Right ventricle myocardium superior (tissue), 1 donor: ENCODE measurements at regions not wholly inside any gene's neighbourhood (a gene's known extent, or its start where the extent isn't known, plus 50 kb on each side); places are given as distances from the start of the nearest gene placed in this dataset.

Source experiments
- ATAC-seq: fragments of 200-7000 bp; cut with Tn5 transposase; one replicate; pipeline ENCODE4 v1.9.1; 2020; ENCODE audit warnings: mild to moderate bottlenecking; ENCODE audit not compliant: poor library complexity
- DNase-seq: peaks from one replicate; pipeline ENCODE4 v3.0.0-alpha.2; 2020
- intact Hi-C: fragments of 100-400 bp; cut with DNase I; formaldehyde crosslinking; loops from one replicate; pipeline ENCODE4 v1.11.2; 2022
- donor health status: DM: no; HTN: yes; CAD: no; lungs with severe emphysema.

DNA sequence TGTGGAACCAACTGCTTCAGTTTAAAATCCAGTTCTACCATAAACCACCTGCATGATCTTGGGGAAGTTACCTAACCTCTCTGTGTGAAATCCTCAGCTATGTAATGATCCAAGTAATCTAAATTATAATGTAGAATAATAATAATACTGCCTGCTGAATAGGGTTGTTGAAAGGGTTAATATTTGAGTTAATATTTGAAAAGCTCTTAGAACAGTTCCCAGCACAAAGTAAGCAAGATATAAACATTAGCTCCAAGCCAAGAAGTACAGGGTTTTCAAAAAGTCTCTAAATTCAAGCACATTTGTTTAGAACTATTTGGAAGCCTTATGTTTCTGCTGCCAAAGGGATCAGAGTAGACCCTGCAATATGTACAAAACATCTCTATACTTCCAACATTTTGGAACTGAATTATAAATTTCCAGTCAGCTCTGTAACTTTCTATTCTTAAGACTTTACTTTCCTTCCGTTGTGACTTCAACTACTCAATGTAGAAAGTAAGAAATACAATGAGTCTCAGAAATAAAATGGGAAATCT lies 76.7 kb upstream of the FAM9C start:
- intact Hi-C loops = no loop called here
- ATAC-seq = no peak
- no peak for DNase-seq

DNA sequence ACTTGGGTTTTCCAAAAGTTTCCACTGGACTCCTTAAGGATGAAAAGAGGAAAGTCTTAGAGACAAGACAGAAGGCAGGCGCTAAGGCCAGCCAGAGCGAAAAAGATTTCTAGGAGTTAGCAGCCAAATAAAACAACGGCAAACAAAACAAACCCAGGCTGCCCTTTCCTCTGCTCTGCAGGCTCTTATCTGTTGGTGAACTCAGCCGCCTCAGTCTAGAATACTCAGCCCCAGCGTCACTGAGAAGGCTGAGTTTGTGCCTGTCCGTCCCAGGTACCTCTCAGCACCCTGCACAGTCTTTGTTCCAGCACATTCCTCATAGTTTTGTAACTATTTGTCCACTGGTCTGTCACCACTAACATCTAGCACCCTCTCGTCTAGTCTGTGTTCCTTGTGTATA lies 75.6 kb upstream of the FAM9C start:
- peak; percentile 43 for DNase-seq
- intact Hi-C loops = no loop called here
- peak; percentile 87 for ATAC-seq

GRCh38 chrX:13119386-13119785 lies 75.0 kb upstream of the FAM9C start:
- intact Hi-C loops = no loop called here
- ATAC-seq = no peak
- no peak for DNase-seq

DNA sequence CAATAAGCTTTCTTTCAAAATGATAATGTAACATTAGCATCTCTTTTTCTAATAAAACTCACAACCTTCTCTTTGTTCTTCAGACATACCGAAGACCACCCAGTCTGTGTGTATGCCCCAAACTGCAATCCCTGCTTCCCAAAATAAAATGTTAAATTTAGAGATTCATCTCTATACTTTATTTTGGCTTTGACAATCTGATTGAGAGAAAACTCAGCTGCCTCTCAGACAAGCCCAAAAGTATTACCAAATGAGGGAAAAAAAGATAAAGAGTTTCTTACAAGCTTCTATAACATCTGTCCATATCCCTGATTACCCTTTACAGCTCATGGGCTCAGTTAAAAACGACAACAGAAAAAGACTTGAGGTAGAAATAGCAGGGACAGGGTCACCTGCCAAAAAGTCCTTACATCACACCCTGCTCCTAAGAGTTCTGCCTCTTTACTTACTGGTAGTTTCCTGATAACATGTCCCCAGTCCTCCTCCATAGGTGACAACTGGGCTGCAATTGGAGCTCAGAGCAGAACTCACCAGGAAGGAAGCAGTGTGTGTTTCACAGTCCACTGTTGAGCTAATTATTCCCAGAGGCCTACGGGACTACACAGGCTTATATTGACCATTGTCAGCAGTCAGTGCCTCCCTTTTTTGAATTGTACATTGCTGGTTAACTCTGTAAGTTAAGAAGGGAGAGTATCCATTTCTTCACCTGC lies 70.9 kb upstream of the FAM9C start:
- DNase-seq = no peak
- intact Hi-C loops = no loop called here
- peak; percentile 70 for ATAC-seq

- DNase-seq = no peak
- intact Hi-C loops = no loop called here
- no peak for ATAC-seq
Measured at GRCh38 chrX:13112499-13112898, 68.1 kb upstream of the FAM9C start.

DNA sequence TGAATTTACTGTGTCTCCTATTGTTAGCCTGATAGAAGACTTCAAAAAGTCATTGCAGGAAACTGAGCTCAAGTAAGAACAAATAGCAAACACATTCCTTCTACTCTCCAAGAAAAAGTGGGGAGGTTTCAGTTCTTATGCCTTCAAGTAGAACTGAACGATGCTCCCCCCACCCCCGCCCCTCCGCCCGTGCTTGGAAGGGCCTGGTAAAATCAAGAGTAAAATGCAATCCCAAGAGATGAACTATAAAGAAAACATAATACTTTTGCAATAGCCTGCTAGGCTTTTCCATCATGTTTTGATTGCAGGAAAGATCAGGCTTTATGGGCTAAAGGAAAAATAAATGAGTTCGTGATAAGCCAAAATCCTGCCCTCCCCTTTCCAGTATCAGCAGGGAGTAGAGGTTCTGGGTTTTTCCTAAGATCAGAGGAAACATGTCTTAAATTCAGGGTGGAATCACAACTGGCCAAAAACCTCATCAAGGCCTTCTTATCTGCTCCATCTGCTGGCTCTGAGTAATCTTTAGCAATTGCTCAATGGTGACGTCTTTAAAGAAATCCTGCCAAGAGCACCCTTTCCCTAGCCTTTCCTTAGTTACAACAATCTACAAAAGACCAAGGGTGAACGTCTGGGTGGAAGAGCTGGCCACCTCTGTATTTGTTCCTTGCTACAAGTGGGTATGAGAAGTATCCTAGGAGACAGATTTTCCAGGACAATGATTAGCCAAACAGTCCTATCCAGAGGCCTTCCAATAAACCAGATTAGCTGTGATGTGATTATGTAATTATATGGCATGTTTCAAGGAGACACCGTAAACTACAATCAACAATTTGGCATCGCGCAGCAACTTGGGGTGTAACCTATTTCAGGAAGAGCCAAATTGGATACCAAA lies 66.3 kb upstream of the FAM9C start:
- ATAC-seq (peak; percentile 90), DNase-seq (peak; percentile 51)
- intact Hi-C loops = no loop called here

GRCh38 chrX:13109817-13110216 lies 65.4 kb upstream of the FAM9C start:
- intact Hi-C loops = no loop called here
- ATAC-seq (no peak), DNase-seq (no peak)

DNA sequence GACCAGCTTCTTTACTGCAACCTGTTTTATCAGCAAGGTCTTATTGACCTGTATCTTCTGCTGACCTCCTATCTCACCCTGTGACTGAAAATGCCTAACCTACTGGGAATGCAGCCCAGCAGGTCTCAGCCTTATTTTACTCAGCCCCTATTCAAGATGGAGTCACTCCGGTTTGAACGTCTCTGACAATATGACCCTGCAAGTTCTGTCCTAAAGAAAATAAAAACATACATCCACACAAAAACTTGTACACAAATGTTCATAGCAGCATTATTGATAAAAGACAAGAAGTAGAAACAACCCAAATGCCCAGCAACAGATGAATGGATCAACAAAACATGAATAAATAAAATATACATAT lies 59.5 kb upstream of the FAM9C start:
- DNase-seq = no peak
- intact Hi-C loops = no loop called here
- no peak for ATAC-seq

DNA sequence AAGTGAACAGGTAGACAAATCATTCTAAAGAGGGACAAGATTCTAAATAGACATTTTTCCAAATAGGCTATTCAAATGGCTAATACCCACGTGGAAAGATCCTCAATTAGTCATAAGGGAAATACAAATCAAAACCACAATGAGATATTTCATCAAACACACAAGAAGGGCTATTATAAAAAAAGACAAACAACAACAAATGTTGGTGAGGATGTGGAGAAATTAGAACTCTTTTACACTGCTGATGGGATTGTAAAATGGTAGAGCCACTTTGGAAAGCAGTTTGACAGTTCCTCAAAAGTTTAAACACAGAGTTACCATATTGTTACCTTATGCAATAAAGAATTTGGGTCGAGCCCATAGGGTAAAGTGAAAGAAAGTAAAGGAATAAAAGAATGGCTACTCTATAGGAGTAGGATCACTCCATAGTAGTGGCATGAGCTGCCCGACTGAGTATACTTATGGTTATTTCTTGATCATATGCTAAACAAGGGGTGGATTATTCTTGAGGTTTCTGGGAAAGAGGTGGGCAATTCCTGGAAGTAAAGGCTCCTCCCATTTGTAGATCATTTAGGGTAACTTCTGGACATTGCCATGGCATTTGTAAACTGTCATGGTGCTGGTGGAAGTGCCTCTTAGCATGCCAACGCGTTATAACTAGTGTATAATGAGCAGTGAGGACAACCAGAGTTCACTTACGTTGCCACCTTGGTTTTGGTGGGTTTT lies 58.9 kb upstream of the FAM9C start:
- DNase-seq = no peak
- intact Hi-C loops = no loop called here
- no peak for ATAC-seq

GRCh38 chrX:13102636-13103035 lies 58.2 kb upstream of the FAM9C start:
- no peak for ATAC-seq
- intact Hi-C loops = no loop called here
- no peak for DNase-seq

DNA sequence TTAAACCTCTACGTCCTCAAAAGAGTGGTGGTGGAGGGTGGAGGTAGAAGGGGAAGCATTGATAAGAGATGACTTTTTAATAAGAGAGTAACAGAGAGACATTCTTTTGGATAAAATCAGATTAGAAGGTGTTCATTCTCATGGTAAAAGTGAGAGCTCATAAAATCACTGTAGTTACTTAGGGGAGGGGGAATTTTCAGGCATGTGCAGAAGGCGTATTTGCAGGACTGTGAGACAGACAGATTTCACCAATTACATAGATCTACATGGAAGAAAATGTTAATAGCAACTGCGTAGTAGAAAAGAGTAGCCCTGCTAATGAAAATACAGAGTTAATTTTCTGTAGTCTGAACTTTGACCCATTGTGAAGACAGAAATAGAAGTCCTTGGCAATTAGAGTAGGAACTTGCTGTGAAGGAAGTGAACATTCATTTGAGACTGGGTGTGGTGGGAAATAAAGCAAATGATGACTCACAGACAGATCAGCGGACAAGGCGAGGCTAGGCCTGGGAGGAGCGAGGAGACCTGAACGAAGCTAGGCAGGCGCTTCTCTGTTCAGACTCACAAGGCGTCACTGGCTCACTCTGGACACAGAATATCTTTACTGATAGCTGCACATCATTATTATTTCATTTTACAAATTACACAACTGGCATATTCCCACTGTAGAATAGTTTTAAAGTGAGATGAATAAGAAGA lies 57.2 kb upstream of the FAM9C start:
- intact Hi-C loops = no loop called here
- peak; percentile 69 for DNase-seq

DNA sequence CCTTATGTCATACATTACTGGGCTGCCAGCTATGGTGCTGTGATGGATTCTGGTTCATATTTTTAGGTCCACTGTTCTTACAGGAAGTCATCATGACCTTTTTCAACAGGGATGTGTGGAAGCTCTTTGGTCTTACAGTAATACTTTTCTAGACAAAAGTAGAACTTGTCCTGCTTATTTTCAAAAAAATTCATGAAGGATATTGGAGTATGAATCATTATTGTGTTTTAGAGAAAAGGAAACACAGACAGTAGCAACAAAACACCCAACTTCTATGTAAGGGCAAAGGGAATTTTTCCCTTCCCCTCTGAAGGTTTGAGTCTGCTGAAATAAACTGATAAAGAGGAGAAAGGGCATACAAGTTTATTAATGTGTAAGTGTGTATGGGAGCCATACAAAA lies 54.7 kb upstream of the FAM9C start:
- ATAC-seq (no peak), DNase-seq (no peak)
- intact Hi-C loops = no loop called here

More for the DNA sequence above, 57.2 kb upstream of the FAM9C start:
- peak; percentile 95 for ATAC-seq

DNA sequence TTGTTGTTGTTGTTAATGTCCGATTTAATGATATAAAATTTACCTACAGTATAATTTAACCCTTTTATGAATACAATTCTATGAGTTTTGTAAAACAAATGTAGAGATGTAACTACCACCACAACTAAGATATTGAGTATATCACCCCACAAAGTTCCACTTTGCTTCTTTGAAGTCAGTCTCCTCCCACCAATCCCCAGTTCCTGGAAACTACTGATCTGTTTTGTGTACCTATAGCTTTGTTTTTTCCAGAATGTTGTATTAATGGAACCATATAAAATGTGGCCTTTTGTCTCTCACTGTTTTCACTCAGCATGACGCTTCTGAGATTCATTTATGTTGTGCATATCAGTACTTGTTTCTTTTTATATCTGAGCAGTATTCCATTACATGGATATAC lies 52.3 kb upstream of the FAM9C start:
- DNase-seq (no peak), ATAC-seq (no peak)
- intact Hi-C loops = no loop called here

GRCh38 chrX:13094828-13095341 lies 50.5 kb upstream of the FAM9C start:
- intact Hi-C loops = no loop called here
- ATAC-seq (peak; percentile 49), DNase-seq (no peak)

GRCh38 chrX:13094374-13094773 lies 50.0 kb upstream of the FAM9C start:
- no peak for ATAC-seq
- DNase-seq = no peak
- intact Hi-C loops = no loop called here
